Smooth muscle cell (in vitro differentiated cells): ENCODE measurements at regions not wholly inside any gene's neighbourhood (a gene's known extent, or its start where the extent isn't known, plus 50 kb on each side); places are given as distances from the start of the nearest gene placed in this dataset.

Experiments
- DNase-seq: peaks from one replicate; lab custom pipeline; 2025; ENCODE audit not compliant: unreplicated experiment; lab: John Stamatoyannopoulos, UW
- H2AFZ ChIP-seq: fragments of 200-600 bp; sonication (generic); 2 replicates; pipeline ENCODE4 v1.6.0; 2016; ENCODE audit warnings: antibody characterized with exemption, low read depth, mild to moderate bottlenecking
- H3F3A ChIP-seq: fragments of 200-600 bp; sonication (generic); 2 replicates; pipeline ENCODE4 v1.6.0; 2017; ENCODE audit warnings: antibody characterized with exemption, low read depth
- H3K27ac ChIP-seq: fragments of 200-600 bp; sonication (generic); 2 replicates; pipeline ENCODE4 v1.5.1; 2016; ENCODE audit warnings: low read depth, mild to moderate bottlenecking
- H3K27me3 ChIP-seq: fragments of 200-600 bp; sonication (generic); 2 replicates; pipeline ENCODE4 v1.6.1; 2016; ENCODE audit warnings: low read depth, mild to moderate bottlenecking
- H3K36me3 ChIP-seq: fragments of 200-600 bp; sonication (generic); 2 replicates; pipeline ENCODE4 v1.5.1; 2016; ENCODE audit warnings: low read depth
- H3K4me1 ChIP-seq: fragments of 200-600 bp; sonication (generic); 2 replicates; pipeline ENCODE4 v1.5.1; 2016; ENCODE audit warnings: low read depth
- H3K4me2 ChIP-seq: fragments of 200-600 bp; sonication (generic); 2 replicates; pipeline ENCODE4 v1.6.0; 2016; ENCODE audit warnings: mild to moderate bottlenecking
- H3K4me3 ChIP-seq: fragments of 200-600 bp; sonication (generic); 2 replicates; pipeline ENCODE4 v1.5.1; 2016; ENCODE audit warnings: mild to moderate bottlenecking
- H3K79me2 ChIP-seq: fragments of 200-600 bp; sonication (generic); 2 replicates; pipeline ENCODE4 v1.6.0; 2016; ENCODE audit warnings: low read depth, mild to moderate bottlenecking
- H3K9ac ChIP-seq: fragments of 200-600 bp; sonication (generic); 2 replicates; pipeline ENCODE4 v1.6.0; 2016; ENCODE audit warnings: low read depth
- H3K9me3 ChIP-seq: fragments of 200-600 bp; sonication (generic); replicated peaks from 2 replicates; pipeline ENCODE4 v1.5.1; 2016; ENCODE audit warnings: low read depth
- H4K20me1 ChIP-seq: fragments of 200-600 bp; sonication (generic); 2 replicates; pipeline ENCODE4 v1.6.0; 2016; ENCODE audit warnings: low read depth
- CTCF ChIP-seq: fragments of 200-600 bp; sonication (generic); IDR thresholded peaks from 2 replicates; pipeline ENCODE4 v1.5.1; 2017; ENCODE audit warnings: borderline replicate concordance, mild to moderate bottlenecking, antibody characterized with exemption; ENCODE audit not compliant: insufficient read depth, poor library complexity, severe bottlenecking
- WGBS: methylation state at CpG from one replicate; pipeline ENCODE4 v1.1.7; 2016; ENCODE audit warnings: low lambda C conversion rate; 5-methylcytosine and 5-hydroxymethylcytosine counted together

GRCh38 chr5:89546657-89547056 lies 663.7 kb upstream of the MEF2C start:
- no peak overlapping the region for H3K9ac ChIP-seq
- H3K9me3 ChIP-seq: no peaks in the 10 kb centered on the region
- 88% methylated on average over 1 of the region's 1 CpG for WGBS
- H3F3A ChIP-seq: no peaks in the 10 kb centered on the region
- H3K27me3 ChIP-seq: no peaks in the 10 kb centered on the region
- no peak overlapping the region for H2AFZ ChIP-seq
- TF ChIP-seq CTCF: no peak
- H3K4me3 ChIP-seq: no peak overlapping the region
- no peaks in the 10 kb centered on the region for H4K20me1 ChIP-seq
- no peak overlapping the region for H3K4me2 ChIP-seq
- DNase-seq: no peak
- H3K79me2 ChIP-seq: no peaks in the 10 kb centered on the region
- H3K27ac ChIP-seq: no peak overlapping the region
- H3K36me3 ChIP-seq: no peaks in the 10 kb centered on the region
- H3K4me1 ChIP-seq: no peaks in the 10 kb centered on the region

- H3F3A ChIP-seq: no peaks in the 10 kb centered on the region
- H3K36me3 ChIP-seq: no peaks in the 10 kb centered on the region
- no peaks in the 10 kb centered on the region for H3K4me1 ChIP-seq
- H3K9me3 ChIP-seq: no peaks in the 10 kb centered on the region
- H3K27ac ChIP-seq: no peak overlapping the region
- H3K4me3 ChIP-seq: no peak overlapping the region
- H3K79me2 ChIP-seq: no peaks in the 10 kb centered on the region
- no peaks in the 10 kb centered on the region for H3K27me3 ChIP-seq
- no peak overlapping the region for H3K9ac ChIP-seq
- WGBS: 85% methylated on average over 5 of the region's 5 CpGs
- no peak overlapping the region for H3K4me2 ChIP-seq
- TF ChIP-seq CTCF: no peak
- no peak overlapping the region for H2AFZ ChIP-seq
- H4K20me1 ChIP-seq: no peaks in the 10 kb centered on the region
- DNase-seq: no peak
Observed at GRCh38 chr5:89545626-89546025, 662.6 kb upstream of the MEF2C start.

GRCh38 chr5:89545076-89545475 lies 662.1 kb upstream of the MEF2C start:
- no peaks in the 10 kb centered on the region for H4K20me1 ChIP-seq
- no peaks in the 10 kb centered on the region for H3K9me3 ChIP-seq
- H3K4me1 ChIP-seq: no peaks in the 10 kb centered on the region
- no peaks in the 10 kb centered on the region for H3K79me2 ChIP-seq
- no peak for DNase-seq
- H3K4me2 ChIP-seq: no peak overlapping the region
- no peaks in the 10 kb centered on the region for H3K36me3 ChIP-seq
- H3K27ac ChIP-seq: no peak overlapping the region
- no peak overlapping the region for H3K4me3 ChIP-seq
- no peak overlapping the region for H2AFZ ChIP-seq
- H3K9ac ChIP-seq: no peak overlapping the region
- no peaks in the 10 kb centered on the region for H3K27me3 ChIP-seq
- H3F3A ChIP-seq: no peaks in the 10 kb centered on the region
- WGBS: 94% methylated on average over 2 of the region's 2 CpGs
- TF ChIP-seq CTCF: no peak

GRCh38 chr5:89542736-89543135 lies 659.8 kb upstream of the MEF2C start:
- WGBS: 94% methylated on average over 3 of the region's 3 CpGs
- no peaks in the 10 kb centered on the region for H3F3A ChIP-seq
- H3K9me3 ChIP-seq: no peaks in the 10 kb centered on the region
- no peak for DNase-seq
- H3K9ac ChIP-seq: no peak overlapping the region
- H3K27me3 ChIP-seq: no peaks in the 10 kb centered on the region
- no peak overlapping the region for H3K4me2 ChIP-seq
- no peaks in the 10 kb centered on the region for H4K20me1 ChIP-seq
- no peaks in the 10 kb centered on the region for H3K36me3 ChIP-seq
- no peak overlapping the region for H3K27ac ChIP-seq
- H2AFZ ChIP-seq: no peak overlapping the region
- H3K79me2 ChIP-seq: no peaks in the 10 kb centered on the region
- no peaks in the 10 kb centered on the region for H3K4me1 ChIP-seq
- TF ChIP-seq CTCF: no peak
- no peak overlapping the region for H3K4me3 ChIP-seq
